GM08714 (cell line): ENCODE measurements at regions not wholly inside any gene's neighbourhood (a gene's known extent, or its start where the extent isn't known, plus 50 kb on each side); places are given as distances from the start of the nearest gene placed in this dataset.
"Not testable (repeated sequence)": the region's sequence is repeated elsewhere in the genome, so short reads cannot be mapped to it uniquely, and the experiment has no call there.

Source experiments
- H3K4me3 ChIP-seq: fragments of 200-500 bp; sonication (Bioruptor generic); 2 replicates; pipeline ENCODE4 v1.5.1; 2014; ENCODE audit warnings: mild to moderate bottlenecking, low read length, inconsistent platforms
- ZNF274 ChIP-seq: IDR thresholded peaks from 2 replicates; pipeline ENCODE4 v1.6.1; 2012; ENCODE audit warnings: mild to moderate bottlenecking, low read depth, low read length

DNA sequence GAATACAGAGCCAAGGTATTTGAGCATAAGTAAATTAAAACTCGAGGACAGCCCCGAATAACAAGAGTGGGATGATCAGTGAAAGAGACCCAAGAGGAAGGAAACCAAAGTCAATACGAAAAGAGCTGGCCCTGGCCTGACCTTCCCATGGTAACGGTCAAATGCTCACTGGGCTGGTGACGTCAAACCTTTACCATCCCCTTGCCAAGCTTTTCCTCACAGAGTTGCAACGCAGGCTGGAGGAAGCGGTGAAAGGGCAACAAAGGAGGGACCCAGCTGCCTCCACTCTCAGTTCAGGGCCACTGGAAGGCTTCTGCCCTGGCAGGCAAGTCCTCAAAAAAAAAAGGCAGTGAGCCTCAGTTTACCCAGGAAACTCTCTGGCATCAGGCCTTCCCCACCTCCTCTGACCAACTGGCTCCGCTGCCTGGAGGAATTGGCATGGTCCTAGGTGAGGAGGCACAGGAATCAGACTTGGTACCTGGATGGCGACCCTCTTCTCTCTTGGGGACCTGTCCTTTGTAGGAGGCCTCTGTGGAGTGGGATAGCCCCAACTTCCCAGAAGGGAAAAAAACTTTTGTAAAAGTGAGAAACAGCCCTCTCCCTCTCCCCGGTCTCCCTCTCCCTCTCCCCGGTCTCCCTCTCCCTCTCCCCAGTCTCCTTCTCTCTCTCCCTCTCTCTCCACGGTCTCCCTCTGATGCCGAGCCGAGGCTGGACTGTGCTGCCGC, 212.4 kb downstream of the ANAPC1 start:
- no peak for TF ChIP-seq ZNF274
- H3K4me3 ChIP-seq, result no peak overlapping the region

DNA sequence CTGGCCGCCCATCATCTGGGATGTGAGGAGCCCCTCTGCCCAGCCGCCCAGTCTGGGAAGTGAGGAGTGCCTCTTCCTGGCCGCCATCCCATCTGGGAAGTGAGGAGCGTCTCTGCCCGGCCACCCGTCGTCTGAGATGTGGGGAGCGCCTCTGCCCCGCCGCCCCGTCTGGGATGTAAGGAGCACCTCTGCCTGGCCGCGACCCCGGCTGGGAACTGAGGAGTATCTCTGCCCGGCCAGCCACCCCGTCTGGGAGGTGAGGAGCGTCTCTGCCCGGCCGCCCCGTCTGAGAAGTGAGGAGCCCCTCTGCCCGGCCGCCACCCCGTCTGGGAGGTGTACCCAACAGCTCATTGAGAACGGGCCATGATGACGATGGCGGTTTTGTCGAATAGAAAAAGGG, 211.4 kb downstream of the ANAPC1 start:
- not testable (repeated sequence) for H3K4me3 ChIP-seq

DNA sequence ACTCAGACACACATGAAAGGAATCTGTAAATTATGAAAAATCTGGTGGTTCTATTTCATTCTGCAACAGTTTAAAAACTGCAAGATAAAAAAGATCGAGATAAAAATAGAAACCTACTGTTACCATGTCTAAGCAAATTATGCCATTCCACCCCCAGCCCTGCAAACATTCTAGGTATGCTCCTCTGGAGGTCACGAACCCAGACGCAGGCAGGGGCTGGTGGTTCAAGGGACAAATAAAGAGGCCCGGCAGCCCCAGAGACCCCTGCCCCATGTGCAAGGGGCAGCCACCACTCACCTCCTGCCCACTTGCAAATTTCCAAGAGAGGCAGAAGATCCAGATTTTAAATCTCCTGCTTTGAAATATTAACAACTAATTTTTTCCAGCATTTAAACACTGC, 210.5 kb downstream of the ANAPC1 start:
- no peak for TF ChIP-seq ZNF274
- H3K4me3 ChIP-seq, result no peak overlapping the region

DNA sequence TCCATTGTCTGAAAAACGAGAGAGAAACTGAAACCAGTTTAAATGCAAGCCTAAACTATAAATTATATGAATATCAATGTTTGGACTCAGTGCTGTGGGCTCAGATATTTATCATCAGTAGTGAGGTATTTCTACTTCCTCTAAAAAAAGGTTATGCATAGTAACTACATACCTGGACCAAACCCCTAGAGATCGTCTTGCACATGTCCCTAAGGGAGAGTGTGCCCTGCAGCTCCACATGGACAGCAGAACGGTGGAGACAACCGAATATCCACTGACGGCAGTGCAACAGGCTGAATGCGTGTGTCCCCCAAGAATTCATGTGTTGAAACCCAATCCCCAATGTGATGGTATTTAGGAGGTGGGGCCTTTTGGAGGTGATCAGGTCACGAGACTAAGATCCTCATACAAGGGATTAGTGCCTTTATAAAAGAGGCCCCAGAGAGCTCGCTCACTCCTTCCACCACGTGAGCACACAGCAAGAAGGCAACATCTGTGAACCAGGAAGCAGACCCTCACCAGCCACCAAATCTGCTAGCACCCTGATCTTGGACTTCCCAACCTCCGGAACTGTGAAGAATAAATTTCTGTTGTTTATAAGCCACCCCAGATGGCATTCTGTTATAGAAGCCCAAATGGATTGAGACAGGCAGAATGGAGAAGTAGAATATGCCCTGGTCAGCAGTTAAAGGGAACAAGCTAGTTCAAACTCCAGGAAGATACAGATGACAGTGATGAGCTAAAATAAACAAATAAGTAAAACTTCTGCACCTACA, 208.4 kb downstream of the ANAPC1 start:
- no peak overlapping the region for H3K4me3 ChIP-seq
- no peak for TF ChIP-seq ZNF274

DNA sequence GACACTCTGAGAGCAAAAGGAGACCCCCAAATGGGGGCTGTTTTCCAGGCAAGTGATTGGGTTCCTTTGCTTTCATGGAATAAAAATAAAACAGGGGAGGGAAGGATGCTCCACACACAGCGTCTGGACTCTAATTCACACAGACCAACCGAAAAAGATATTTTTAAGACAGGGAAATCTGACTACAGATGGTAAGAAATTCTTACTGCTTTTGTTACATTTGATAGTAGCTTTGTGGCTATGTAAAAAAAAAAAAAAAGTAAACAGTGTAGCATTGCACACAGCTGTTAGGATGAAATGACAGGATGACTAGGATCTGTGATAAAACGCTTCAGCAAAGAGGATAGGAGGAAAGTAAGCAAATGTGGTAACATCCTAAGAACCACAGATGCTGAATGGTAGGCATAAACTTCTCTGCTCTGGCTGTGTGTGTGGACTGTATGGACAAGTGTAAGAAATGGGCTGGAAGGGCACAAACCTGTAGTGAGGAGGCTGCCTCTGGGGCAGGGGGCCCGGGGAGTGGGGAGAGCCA, 207.6 kb downstream of the ANAPC1 start:
- no peak overlapping the region for H3K4me3 ChIP-seq
- no peak for TF ChIP-seq ZNF274

DNA sequence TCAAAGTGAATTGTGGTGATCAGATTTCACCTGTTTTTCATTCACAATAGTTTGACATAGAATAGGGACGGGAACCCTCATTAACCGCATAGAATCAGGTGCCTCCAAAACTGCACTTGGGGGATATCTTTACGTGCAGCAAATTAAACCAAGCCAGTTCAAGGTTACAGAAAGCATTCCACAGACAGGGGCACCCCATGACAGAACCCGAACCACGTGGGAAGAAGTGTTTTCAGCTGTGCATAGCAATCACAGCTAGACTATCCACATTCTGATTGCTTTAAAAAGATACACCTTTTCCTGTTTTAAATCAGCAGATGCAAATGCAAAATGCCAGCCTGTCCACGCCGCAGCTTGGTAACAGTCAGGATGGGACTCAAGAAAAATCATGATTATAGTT, 205.8 kb downstream of the ANAPC1 start:
- no peak for TF ChIP-seq ZNF274
- H3K4me3 ChIP-seq, result no peak overlapping the region

DNA sequence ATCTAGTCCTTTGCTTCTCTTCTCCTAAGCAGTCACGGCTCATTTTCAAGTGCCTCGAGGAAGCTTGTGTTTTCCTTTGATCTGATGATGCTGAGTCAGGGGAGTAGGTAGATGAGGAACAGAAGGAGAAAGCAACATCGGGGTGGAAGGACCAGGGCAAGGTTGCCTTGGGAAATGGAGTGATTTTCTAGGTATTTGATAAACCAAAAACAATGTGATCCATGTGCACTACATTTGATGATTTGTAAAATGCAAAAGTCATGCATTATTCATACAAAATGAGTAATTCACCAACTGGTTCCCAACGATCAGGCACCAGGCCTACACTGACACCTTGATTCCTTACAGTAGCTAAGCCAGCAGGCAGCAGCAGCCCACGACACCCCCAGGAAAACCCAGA, 205.3 kb downstream of the ANAPC1 start:
- no peak for TF ChIP-seq ZNF274

DNA sequence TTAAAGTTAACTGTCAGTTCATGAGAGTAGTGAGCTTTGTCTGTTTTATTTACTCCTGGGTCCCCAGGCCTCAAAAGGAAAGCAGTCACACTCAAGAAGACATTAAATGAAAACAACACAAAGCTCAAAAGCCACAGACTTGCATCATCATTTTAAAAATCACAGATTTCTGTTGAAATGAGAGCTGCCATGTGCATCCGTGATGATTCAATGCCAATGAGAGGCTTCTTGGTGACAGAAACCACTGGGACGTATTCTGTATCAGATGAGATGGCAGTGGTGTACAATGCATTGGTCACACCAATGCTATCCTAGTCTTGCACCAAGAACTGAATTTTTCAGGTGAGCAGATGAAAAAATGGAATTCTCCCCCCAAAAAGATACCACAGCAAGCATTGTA, 204.8 kb downstream of the ANAPC1 start:
- TF ChIP-seq ZNF274, result no peak
- no peak overlapping the region for H3K4me3 ChIP-seq

More for the DNA sequence above, 205.3 kb downstream of the ANAPC1 start:
- H3K4me3 ChIP-seq, result no peak overlapping the region

DNA sequence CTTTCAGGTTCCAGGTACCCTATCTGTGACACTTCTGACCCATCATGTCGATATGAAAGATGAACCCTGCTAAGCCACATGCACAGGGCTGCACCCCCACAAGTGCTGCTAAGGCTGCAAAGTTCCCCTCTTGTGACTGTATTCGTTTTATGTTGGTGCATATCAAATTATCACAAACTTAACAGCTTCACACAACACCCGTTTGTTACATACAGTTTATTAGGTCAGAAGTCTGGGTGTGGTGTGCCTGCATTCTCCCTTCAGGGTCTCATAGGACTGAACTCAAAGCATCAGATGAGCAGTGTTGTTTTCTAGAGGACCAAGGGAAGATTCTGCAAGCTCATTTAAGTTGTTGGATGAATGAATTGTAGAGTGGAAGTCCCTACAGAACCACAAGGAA, 199.4 kb downstream of the ANAPC1 start:
- no peak overlapping the region for H3K4me3 ChIP-seq
- TF ChIP-seq ZNF274, result no peak

DNA sequence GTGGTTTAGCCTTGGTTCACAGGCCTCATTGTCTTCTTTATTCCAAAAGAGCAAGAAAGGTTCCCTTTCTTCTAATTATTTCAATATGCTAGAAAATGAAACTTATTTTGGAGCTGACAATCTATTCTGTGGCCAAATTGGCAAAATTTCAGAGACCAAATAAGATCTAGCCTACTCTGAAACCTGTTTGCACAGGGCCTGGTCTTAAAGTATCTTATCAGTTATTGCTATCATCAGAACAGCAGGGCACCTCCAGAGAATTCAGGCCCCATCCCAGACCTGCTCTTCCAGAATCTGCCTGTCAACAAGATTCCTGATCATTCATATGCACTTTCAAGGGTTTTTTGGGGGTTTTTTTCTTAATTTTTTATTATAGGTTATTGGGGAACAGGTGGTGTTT, 198.7 kb downstream of the ANAPC1 start:
- H3K4me3 ChIP-seq, result no peak overlapping the region
- TF ChIP-seq ZNF274, result no peak

DNA sequence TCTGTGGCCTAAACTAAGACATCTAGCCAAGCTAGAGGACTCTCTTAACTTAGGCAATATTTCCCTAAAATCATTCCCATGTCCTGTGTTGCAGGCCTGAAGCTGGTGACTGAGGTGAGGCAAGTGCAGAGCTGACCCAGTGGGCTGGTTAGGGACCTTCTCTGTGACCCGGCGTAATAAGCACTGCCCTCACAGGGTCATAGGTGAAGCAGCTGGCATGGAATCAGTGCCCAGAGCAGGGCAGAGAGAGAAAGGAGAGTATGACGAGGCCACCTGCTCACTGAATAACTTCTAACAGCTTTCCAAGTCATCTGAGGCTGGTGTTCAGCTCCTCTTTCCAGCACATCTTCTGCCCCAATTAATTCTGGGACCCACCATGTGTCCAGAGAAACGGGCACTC, 197.0 kb downstream of the ANAPC1 start:
- TF ChIP-seq ZNF274, result no peak
- H3K4me3 ChIP-seq, result no peak overlapping the region

DNA sequence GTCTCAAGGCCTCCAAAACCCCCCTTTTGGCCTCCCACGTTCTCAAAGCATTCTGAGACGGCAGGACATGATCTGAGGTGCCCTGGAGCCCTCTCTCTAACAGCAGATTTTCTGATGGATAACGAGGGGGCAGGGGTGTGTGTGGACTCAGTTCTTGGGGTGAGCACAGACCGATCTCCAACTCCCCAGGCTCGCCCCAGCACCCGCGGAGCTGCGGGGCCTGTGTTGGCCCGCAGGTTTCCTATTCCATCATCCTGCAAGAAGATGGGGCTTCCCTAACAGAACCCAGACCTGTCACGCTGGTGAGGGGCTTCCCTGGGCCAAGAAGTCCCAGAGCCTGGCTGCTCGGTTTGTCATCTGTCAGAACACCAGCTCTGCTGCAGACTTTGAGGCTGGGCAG, 196.1 kb downstream of the ANAPC1 start:
- TF ChIP-seq ZNF274, result no peak
- H3K4me3 ChIP-seq, result no peak overlapping the region

DNA sequence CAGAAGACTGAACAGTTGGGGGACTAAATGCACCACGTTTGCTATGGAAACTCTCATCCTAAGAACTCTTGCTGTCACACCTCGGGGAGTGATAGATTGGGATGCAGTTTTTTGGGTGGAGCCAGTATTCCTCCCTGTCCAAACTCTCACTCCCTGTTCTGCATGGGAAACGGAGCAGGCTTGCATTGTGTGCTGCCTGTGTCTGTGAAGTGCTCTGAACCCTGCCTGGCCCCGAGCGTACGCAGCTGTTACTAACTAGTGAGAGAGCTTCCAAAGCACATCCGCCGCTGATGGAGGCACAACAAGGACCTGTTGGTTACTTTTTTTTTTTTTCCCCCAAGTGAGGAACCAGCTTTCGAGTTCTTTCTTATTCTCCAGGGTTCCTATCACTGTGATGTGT, 195.5 kb downstream of the ANAPC1 start:
- no peak for TF ChIP-seq ZNF274
- H3K4me3 ChIP-seq, result no peak overlapping the region

DNA sequence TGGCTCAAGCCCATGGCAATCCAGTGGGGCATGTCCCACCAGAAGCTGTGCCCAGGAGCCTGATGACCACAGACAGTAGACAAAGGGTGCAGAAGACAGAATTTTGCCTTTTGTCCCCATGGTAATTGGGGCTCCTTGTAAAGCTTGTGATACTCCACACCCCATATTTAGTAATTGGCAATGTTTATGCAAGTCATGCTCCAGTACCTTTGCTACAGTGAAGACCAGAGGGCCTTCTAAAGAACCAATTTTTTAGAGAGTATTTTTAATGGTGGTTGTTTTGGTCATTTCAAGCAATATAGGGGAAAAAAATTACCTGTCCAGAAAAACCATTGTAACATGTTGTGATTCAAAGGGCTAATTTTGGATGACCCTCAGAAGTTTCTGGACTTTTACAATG, 194.8 kb downstream of the ANAPC1 start:
- no peak for TF ChIP-seq ZNF274
- H3K4me3 ChIP-seq, result no peak overlapping the region

DNA sequence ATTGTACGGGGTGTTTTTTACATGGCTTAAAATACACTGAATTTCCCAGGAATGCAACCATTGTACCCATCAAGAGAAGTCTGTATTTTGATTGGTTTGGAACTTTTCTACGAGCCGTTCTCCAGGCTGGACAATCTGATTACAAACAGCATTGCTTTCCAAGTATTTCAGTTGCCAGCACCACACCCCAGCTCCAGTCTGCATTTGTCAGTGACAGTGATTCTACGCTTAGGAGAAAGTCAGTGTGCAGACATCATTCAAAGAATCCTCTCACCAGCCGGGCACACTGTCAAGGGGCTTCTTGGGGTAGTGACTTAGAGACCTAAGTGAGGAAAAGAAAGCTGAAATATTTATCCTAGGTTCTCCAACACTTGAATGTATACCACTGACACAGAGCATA, 194.1 kb downstream of the ANAPC1 start:
- no peak overlapping the region for H3K4me3 ChIP-seq
- TF ChIP-seq ZNF274, result no peak

DNA sequence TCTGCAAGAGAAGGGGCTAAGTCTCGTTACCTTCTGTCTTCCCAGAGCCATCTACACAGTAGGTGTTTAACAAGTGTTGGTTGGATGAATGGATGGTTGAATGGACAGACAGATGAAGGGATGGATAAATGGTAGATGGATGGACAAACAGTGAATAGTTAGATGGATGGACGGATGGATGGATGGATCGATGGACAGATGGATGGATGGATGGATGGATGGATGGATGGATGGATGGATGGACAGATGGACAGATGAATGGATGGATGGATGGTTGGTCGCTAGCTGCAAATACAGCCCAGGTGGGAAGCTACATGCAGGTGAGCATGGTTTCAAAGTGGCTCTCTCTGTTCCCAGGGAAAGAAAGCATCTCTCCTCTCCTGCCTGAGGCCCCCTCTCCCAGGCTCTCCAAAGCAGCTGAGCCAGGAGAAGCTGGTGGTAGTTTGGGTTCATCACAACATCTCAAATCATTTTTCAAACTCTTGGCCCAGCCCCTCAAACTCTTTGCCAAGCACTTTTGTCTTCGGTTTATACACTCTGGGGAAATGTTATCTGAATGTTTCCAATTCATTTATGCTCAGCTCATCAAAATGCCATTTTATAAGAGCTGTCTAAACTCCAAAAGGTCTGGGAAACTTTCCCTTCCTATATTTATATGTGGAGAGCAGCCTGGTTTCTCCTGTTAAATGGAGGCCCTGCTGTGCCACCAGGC, 192.7 kb downstream of the ANAPC1 start:
- TF ChIP-seq ZNF274, result no peak
- no peak overlapping the region for H3K4me3 ChIP-seq
